ENCODE measurements at regions not wholly inside any gene's neighbourhood (a gene's known extent, or its start where the extent isn't known, plus 50 kb on each side); places are given as distances from the start of the nearest gene placed in this dataset.

GRCh38 chr5:77892061-77893010 lies 116.2 kb upstream of the TBCA start (continued):
- TF ChIP-seq TFAP4 (CRISPR knock-in tag; IDR thresholded peaks at IDR 0.05; ENCODE audit: borderline replicate concordance) = no peak
- TF ChIP-seq CBX8 (IDR thresholded peaks at IDR 0.05; ENCODE audit: borderline replicate concordance, extremely low read depth, low read depth, low read length, poor library complexity, severe bottlenecking) = no peak
- no peak for TF ChIP-seq ZFX (CRISPR knock-in tag; IDR thresholded peaks at IDR 0.05)
- TF ChIP-seq MEIS2 (IDR thresholded peaks at IDR 0.05; ENCODE audit: partially characterized antibody) = no peak
- TF ChIP-seq TEAD1 (CRISPR knock-in tag; IDR thresholded peaks at IDR 0.05) = no peak

- Histone ChIP-seq H3K27me3 (ENCODE audit: control insufficient read depth in 2 of 2, insufficient read depth in 2 of 2, low read length in 2 of 2) (peaks cover 4 to 10% of the 10 kb centered on the region in 2 experiments; a peak in 3 of 5 replicates), H3K9me1 (ENCODE audit: control insufficient read depth, insufficient read depth, low read length) (no peaks in the 10 kb centered on the region), H3K27ac (ENCODE audit: extremely low read depth, low read depth, low read length) (no peak overlapping the region), H3K9me3 (replicated peaks; ENCODE audit: control insufficient read depth, insufficient read depth, low read depth, low read length) (no peaks in the 10 kb centered on the region), H3K79me2 (ENCODE audit: control insufficient read depth, insufficient read depth, low read length) (no peaks in the 10 kb centered on the region), H3K9ac (ENCODE audit: insufficient read depth in 1 of 2, low read depth in 2 of 2, low read length in 2 of 2) (no peak overlapping the region), H2AFZ (ENCODE audit: low read depth, low read length) (no peak overlapping the region), H3K36me3 (ENCODE audit: control insufficient read depth, insufficient read depth, low read length) (no peaks in the 10 kb centered on the region), H4K20me1 (replicated peaks; ENCODE audit: control insufficient read depth, insufficient read depth, low read length) (no peaks in the 10 kb centered on the region), H3K4me2 (ENCODE audit: insufficient read depth, low read length) (no peak overlapping the region), H3K4me1 (replicated peaks in 1 of 2; ENCODE audit: control insufficient read depth in 2 of 2, insufficient read depth in 2 of 2, low read length in 2 of 2) (peaks cover 7 to 18% of the 10 kb centered on the region in 2 experiments; a peak in 3 of 5 replicates), H3K4me3 (no peak overlapping the region)
- WGBS (ENCODE audit: insufficient coverage, low coverage, missing lambda C conversion rate) = 18% methylated on average over 4 of the region's 4 CpGs
- ChIA-PET POLR2A (interaction anchor here (0.6 kb wide), 1 partner anchor 16 kb away, joined by 3 read pairs; no protein-coding TSS in a partner anchor), CTCF (ENCODE audit: low intra/inter-chr PET ratio) (no interaction called here)
- ATAC-seq (no peak), FAIRE-seq (no peak), DNase-seq (ENCODE audit: extremely low read depth in 1 of 4, low spot score in 3 of 4) (no peak)
- in situ Hi-C loops (cut with MboI) (no loop called here), intact Hi-C loops (cut with micrococcal nuclease) (no loop called here)
- no peak for TF ChIP-seq FOS (IDR thresholded peaks at IDR 0.05; ENCODE audit: extremely low read depth, insufficient read length)
- no peak for TF ChIP-seq JUND (IDR thresholded peaks at IDR 0.05; ENCODE audit: borderline replicate concordance, low read depth, low read length)
- TF ChIP-seq JUND (tag; IDR thresholded peaks at IDR 0.05; ENCODE audit: borderline replicate concordance, low read depth, low read length) = no peak
- no peak for TF ChIP-seq SP1 (CRISPR knock-in tag; IDR thresholded peaks at IDR 0.05)
- TF ChIP-seq ZBTB11 (CRISPR knock-in tag; IDR thresholded peaks at IDR 0.05) = no peak
- TF ChIP-seq RFX1 (IDR thresholded peaks at IDR 0.05) = no peak
- no peak for TF ChIP-seq BHLHE40 (IDR thresholded peaks at IDR 0.05; ENCODE audit: low read length)
- no peak for TF ChIP-seq POLR2G (IDR thresholded peaks at IDR 0.05; ENCODE audit: low read depth, low read length)
- no TSS peak for BruUV-seq (replicated peaks)
Measured at GRCh38 chr5:77885519-77885918, 109.4 kb upstream of the TBCA start.
